GM12873 (cell line): ENCODE measurements at regions not wholly inside any gene's neighbourhood (a gene's known extent, or its start where the extent isn't known, plus 50 kb on each side); places are given as distances from the start of the nearest gene placed in this dataset.

Source experiments
- TF ChIP-seq, protein P1 (sequence below): IDR thresholded peaks from 2 replicates; pipeline ENCODE4 v1.5.1; 2012; ENCODE audit warnings: low read depth, mild to moderate bottlenecking, moderate library complexity, low read length, control low read depth; ENCODE audit not compliant: insufficient read depth; ENCODE audit errors: missing control alignments

DNA sequence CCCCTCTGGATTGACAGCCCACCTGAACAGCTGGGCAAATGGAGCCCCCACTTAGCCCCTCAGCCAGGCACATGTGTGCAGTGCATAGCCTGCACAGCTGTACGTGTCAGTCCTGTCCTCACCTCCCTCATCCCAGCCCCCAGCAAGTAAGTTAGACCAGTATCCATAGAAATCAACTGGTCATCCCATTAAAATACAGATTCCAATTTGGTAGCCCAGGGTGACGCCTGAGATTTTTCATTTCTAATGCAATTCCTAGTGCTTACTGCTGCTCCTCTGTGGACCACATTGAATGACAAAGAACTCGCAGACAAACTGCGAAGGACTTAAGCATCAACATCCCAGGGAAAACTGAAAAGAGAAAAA is 99.0 kb upstream of the GJB5 start:
- TF ChIP-seq, protein P1, sequence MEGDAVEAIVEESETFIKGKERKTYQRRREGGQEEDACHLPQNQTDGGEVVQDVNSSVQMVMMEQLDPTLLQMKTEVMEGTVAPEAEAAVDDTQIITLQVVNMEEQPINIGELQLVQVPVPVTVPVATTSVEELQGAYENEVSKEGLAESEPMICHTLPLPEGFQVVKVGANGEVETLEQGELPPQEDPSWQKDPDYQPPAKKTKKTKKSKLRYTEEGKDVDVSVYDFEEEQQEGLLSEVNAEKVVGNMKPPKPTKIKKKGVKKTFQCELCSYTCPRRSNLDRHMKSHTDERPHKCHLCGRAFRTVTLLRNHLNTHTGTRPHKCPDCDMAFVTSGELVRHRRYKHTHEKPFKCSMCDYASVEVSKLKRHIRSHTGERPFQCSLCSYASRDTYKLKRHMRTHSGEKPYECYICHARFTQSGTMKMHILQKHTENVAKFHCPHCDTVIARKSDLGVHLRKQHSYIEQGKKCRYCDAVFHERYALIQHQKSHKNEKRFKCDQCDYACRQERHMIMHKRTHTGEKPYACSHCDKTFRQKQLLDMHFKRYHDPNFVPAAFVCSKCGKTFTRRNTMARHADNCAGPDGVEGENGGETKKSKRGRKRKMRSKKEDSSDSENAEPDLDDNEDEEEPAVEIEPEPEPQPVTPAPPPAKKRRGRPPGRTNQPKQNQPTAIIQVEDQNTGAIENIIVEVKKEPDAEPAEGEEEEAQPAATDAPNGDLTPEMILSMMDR: no peak

DNA sequence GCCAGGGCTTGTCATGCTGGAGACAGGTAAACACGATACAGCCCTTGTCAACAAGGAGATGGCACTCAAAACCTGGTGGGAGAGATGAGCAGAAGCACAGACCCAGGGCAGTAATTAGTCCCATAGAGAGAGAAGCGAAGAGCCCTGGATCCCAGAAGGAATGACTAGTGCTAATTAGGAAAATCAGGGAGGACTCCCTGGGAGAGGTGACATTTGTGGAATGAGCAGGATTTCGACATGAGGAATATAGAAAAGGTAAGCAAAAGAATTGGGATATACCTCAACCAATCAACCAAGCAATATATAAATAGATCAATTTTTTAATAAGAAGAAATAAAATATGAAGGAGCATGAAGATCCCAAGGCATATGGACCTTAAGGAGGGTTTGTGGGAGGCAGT is 98.5 kb upstream of the GJB5 start:
- TF ChIP-seq, protein P1: no peak

DNA sequence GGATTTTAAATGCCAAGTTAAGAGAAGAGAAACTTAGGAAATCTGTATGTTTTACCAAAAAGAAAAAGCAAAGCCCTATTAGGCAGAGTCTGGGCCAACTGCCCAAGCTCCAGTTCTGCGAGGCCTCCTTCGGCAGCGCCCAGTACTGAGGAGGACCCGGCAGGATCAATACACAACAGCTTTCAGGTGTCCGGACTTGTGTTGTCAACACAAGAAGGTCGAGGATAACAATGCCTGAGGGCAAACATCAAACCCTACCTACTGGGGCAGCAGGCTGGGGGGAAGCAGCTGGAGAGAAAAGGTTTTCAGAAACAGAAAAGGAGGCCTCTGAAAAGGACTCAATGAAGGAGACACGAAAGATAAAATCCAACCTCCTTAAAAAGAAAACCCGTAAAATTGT is 98.1 kb upstream of the GJB5 start:
- TF ChIP-seq, protein P1: no peak

DNA sequence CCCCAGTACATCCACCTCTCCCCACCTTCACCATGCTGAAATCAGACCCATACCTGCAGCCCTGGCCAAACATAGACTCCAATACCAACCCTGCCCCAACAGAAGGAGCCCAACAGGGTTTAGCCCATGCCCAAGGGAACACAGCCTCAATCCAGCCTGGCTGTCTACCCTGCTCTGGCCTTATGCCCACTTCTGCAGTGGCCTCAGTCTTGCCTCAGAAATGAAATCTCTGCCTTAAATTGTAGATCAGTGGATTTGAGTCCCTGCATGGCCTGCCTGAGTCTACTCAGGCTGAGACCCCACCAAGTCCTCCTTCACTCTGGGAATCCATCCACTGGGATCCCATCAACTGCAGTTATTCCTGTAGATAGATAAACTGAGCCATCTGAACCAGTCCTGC is 97.6 kb upstream of the GJB5 start:
- TF ChIP-seq, protein P1: no peak

DNA sequence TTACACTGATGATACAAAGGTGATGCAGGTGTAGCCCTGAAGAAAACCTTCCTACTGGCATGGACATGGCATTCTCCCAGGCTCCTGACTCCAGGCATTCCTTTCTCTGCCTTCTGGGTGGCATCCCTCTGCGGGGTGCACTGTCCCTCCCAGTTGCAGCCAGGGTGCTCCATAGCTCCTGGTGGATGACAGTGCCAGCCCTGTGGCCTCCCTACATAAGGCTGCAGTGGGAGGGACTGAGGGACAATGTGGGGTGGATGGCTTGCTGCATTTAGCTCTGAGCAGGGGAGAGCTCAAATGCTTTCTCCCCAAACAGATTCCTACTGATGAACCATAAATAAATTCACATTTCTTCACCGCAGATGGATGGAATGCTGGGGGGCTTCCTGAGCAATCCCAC is 97.0 kb upstream of the GJB5 start:
- TF ChIP-seq, protein P1: no peak

DNA sequence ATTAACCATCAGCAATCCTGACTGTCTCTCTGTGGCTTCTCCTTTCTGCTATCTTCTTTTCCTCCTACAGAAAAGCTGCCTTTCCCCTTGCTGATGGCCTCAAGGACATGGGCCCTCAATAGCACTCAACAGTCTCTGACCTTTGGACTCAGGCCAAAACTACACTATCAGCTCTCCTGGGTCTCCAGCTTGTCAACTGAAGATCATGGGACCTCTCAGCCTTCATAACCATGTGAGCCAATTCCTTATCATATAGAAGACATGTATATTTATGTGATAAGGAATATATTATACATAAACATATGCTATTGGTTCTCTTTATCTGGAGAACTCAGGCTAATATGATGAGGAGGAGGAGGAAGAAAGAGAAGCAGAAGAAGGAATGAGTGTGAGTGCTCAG is 91.8 kb upstream of the GJB5 start:
- TF ChIP-seq, protein P1: no peak

DNA sequence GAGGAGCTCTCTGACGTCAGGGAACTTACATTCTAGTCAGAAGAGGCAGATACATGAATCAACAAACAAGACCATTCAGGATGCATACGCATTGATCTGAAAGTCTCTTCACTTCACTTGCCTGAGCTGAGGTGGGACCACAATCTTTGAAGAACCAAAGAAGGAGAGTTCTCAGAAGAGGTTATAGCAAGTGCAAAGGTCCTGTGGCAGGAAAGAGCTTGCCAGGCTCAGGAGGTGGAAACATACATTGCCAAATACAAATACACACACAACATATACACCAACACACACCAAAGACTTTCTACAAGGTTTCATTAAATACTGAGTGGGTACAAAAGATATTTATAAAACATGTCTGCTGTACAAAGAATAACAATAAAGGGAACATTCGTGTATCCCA is 86.8 kb upstream of the GJB5 start:
- TF ChIP-seq, protein P1: no peak

DNA sequence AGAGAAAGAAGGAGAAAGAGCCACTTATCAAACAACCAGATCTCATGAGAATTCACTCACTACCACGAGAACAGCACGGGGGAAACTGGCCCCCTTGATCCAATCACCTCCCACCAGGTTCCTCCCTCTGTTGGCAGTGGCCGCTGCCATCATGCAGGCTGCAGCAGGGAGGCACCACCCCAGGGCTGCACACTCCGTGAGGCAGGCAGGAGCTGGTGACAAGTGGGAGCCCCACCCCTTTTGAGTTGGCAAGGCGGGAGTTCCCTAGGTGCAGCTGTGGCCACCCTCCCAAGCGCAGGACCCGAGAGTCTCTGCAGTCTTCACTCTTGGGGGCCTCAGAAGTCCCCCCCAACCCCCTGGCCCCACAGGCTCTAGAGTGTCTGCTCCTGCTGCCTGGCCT is 83.9 kb upstream of the GJB5 start:
- TF ChIP-seq, protein P1: no peak
